ENCODE measurements at regions not wholly inside any gene's neighbourhood (a gene's known extent, or its start where the extent isn't known, plus 50 kb on each side); places are given as distances from the start of the nearest gene placed in this dataset.

DNA sequence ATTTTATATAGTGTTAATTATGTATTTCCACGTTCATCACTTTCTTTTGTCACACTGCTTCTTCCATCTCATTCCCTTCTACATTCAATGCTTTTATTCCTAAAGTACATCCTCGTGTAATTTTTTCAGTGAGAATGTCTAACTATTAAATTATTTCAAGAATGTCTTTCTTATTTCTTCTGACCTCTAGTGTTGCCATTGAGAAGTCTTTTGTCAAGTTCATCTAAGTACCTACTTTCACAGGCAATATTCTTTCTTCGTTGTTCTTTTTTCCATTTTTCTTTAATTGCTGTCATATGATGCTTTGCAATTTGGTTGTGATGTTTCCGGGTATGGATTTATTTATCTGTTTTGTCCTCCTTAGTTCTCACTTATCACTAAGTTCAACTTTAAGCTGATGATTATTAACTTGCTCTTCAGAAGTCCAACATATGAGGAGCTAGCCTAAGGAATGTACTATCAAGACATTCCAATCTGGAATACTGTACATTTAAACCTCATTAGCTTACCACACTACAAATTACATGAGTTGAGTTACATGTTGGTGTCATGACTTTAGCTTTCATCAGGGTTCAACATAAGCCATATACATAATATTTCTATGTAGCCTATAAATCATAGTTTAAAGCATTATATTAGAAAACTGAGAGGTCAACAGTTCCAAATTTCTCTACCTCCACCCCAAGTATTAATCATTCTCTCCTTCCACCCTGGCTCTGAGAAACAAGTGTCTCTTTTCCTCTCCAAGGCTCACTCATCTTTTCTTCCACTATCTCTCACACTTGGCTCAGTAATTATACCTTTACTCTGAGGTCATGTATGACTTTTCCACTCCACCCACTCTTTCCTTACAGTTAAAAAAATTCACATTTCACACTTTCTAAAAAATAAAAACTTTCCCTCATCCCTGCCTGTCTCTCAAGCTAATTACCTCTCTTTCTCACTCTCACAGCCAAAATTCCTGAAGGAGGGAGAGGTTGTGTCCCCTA, 81.5 kb downstream of the COX18 start:
- Mint-ChIP-seq H3K27me3 (ENCODE audit: low read depth, poor library complexity) (no peaks in the 10 kb centered on the region), H3K4me3 (no peak overlapping the region), H3K9me3 (no peaks in the 10 kb centered on the region), H3K36me3 (ENCODE audit: low read depth) (no peaks in the 10 kb centered on the region), H3K27ac (no peak overlapping the region), H3K4me1 (no peaks in the 10 kb centered on the region)
- no peak for DNase-seq
- TF ChIP-seq, protein P1, sequence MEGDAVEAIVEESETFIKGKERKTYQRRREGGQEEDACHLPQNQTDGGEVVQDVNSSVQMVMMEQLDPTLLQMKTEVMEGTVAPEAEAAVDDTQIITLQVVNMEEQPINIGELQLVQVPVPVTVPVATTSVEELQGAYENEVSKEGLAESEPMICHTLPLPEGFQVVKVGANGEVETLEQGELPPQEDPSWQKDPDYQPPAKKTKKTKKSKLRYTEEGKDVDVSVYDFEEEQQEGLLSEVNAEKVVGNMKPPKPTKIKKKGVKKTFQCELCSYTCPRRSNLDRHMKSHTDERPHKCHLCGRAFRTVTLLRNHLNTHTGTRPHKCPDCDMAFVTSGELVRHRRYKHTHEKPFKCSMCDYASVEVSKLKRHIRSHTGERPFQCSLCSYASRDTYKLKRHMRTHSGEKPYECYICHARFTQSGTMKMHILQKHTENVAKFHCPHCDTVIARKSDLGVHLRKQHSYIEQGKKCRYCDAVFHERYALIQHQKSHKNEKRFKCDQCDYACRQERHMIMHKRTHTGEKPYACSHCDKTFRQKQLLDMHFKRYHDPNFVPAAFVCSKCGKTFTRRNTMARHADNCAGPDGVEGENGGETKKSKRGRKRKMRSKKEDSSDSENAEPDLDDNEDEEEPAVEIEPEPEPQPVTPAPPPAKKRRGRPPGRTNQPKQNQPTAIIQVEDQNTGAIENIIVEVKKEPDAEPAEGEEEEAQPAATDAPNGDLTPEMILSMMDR (IDR thresholded peaks at IDR 0.05) = no peak

DNA sequence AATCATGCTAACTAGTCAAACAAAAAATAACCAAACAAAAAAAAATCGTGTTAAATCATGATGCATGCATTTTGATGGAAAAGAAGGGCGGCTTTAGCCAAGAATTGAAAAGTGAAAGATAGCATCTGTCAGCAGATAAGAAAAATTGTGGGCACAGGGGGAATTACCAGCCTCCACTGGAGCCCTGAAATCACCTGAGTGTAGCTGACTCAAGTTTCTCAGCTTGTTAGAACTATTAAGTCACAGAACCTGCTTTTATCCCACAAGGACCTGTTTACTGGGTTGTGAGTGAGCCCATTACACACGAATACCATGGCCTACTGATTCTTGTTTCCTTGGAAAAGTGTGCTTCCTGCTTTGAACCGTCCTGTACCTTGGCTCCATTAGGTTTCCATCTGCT, 85.2 kb downstream of the COX18 start:
- Mint-ChIP-seq H3K4me3 (no peak overlapping the region), H3K9me3 (no peaks in the 10 kb centered on the region), H3K4me1 (no peaks in the 10 kb centered on the region), H3K27me3 (ENCODE audit: low read depth, poor library complexity) (no peaks in the 10 kb centered on the region), H3K36me3 (ENCODE audit: low read depth) (no peaks in the 10 kb centered on the region), H3K27ac (no peak overlapping the region)
- no peak for DNase-seq
- TF ChIP-seq, protein P1 (IDR thresholded peaks at IDR 0.05) = no peak

DNA sequence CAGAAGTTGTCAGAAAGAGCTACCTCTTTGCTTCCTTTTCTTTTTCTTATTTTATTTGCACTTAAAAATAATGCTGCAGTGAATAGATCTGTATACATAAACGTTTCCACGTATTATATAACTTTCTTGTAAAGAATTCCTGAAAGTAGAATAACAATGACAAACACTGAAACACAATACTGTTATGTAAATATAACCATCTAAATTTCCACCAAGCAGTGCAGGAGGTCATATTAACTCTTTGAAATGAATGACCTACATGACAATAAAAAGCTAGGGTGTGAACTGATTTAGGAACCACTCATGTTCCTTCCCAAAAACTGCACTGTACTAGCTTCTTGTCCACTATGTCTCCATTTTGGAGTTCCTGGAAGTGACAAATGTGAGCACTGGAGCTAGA, 85.8 kb downstream of the COX18 start:
- Mint-ChIP-seq H3K9me3 (no peaks in the 10 kb centered on the region), H3K27me3 (ENCODE audit: low read depth, poor library complexity) (no peaks in the 10 kb centered on the region), H3K4me3 (no peak overlapping the region), H3K4me1 (no peaks in the 10 kb centered on the region), H3K36me3 (ENCODE audit: low read depth) (no peaks in the 10 kb centered on the region), H3K27ac (no peak overlapping the region)
- TF ChIP-seq, protein P1 (IDR thresholded peaks at IDR 0.05) = no peak
- no peak for DNase-seq

DNA sequence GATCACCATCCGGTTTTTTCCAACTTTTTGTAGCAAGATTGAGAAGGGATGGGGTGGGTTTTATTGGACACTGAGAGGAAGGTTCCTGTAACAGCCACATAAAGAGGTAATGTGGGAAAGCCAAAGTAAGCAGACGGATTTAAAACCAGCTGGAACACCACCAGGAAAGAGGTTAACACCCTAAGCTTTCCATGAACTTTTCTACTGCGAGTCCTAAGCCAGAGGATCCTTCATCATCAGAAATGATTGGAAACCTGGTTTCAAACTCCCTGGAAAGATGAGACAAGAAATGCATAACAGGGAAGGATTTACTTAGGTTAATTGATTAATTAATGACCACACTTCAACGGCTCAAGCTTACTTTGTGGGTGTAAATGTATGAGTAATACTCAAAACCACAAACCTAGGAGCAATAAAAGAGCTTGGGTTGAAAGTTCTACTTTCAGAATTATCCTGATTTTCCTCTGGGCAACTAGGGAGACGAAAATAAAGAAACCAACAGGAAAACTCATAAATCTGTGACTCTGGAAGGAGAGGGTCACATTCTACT, 91.5 kb downstream of the COX18 start:
- DNase-seq = no peak
- TF ChIP-seq, protein P1 (IDR thresholded peaks at IDR 0.05) = no peak
- H3K4me1 Mint-ChIP-seq = peaks cover 5% of the 10 kb centered on the region
- H3K4me3 Mint-ChIP-seq = no peak overlapping the region
- no peaks in the 10 kb centered on the region for H3K36me3 Mint-ChIP-seq (ENCODE audit: low read depth)
- H3K27ac Mint-ChIP-seq = no peak overlapping the region
- no peaks in the 10 kb centered on the region for H3K9me3 Mint-ChIP-seq
- H3K27me3 Mint-ChIP-seq (ENCODE audit: low read depth, poor library complexity) = no peaks in the 10 kb centered on the region

- TF ChIP-seq, protein P1 (IDR thresholded peaks at IDR 0.05) = no peak
- H3K27me3 Mint-ChIP-seq (ENCODE audit: low read depth, poor library complexity) = no peaks in the 10 kb centered on the region
- DNase-seq = no peak
- no peak overlapping the region for H3K4me3 Mint-ChIP-seq
- H3K9me3 Mint-ChIP-seq = no peaks in the 10 kb centered on the region
- H3K27ac Mint-ChIP-seq = no peak overlapping the region
- H3K36me3 Mint-ChIP-seq (ENCODE audit: low read depth) = no peaks in the 10 kb centered on the region
- peaks cover 5% of the 10 kb centered on the region for H3K4me1 Mint-ChIP-seq
Observed at GRCh38 chr4:72975488-72975784, 94.1 kb downstream of the COX18 start.
